Testis (tissue), 2 donors: ENCODE measurements at regions not wholly inside any gene's neighbourhood (a gene's known extent, or its start where the extent isn't known, plus 50 kb on each side); places are given as distances from the start of the nearest gene placed in this dataset.

Experiments
- CTCF ChIP-seq, 3 experiments: fragments of 450-650 bp in 2 of 3; fragments of 200-600 bp in 1 of 3; sonication (generic) in 1 of 3; IDR thresholded peaks; one replicate each; pipeline ENCODE4 v1.5.1; 2016 to 2019; ENCODE audit warnings: antibody characterized with exemption in 3 of 3, mild to moderate bottlenecking in 2 of 3, moderate library complexity in 1 of 3
- POLR2A ChIP-seq: fragments of 450-650 bp; IDR thresholded peaks from one replicate; pipeline ENCODE4 v1.6.1; 2017; ENCODE audit warnings: antibody characterized with exemption, mild to moderate bottlenecking, moderate library complexity

DNA sequence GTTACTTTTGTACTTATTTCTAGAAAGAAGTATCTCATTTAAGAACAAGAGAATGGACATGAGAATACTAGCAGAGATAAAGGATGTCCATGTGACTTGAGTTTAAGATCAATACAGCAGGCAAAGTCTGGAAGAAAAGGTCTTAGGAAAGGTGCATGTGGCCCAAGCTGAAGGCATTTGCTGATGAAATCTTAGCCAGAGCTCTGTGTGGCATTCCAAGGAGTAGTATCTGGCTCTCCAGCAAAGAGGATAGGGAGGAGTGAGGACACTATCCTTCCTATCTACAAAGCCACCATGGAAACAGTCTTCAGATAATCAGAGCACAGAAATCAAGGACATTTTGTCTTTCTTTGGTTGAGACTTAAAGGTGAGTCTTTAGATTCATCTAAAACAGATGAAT lies 244.1 kb upstream of the RGMB start:
- TF ChIP-seq CTCF (IDR thresholded peaks at IDR 0.05) (no peak), POLR2A (no peak)
